HG02623 (cell line): ENCODE measurements at regions not wholly inside any gene's neighbourhood (a gene's known extent, or its start where the extent isn't known, plus 50 kb on each side); places are given as distances from the start of the nearest gene placed in this dataset.
A peak's percentile ranks its signal among the peaks of the same experiment; 100 is the strongest.
"Not testable (repeated sequence)": the region's sequence is repeated elsewhere in the genome, so short reads cannot be mapped to it uniquely, and the experiment has no call there.

ENCODE experiments used
- ATAC-seq: cut with Tn5 transposase; IDR thresholded peaks from one replicate; pipeline ENCODE4 v1.9.1; 2021; ENCODE audit warnings: moderate library complexity; ENCODE audit not compliant: unreplicated experiment

DNA sequence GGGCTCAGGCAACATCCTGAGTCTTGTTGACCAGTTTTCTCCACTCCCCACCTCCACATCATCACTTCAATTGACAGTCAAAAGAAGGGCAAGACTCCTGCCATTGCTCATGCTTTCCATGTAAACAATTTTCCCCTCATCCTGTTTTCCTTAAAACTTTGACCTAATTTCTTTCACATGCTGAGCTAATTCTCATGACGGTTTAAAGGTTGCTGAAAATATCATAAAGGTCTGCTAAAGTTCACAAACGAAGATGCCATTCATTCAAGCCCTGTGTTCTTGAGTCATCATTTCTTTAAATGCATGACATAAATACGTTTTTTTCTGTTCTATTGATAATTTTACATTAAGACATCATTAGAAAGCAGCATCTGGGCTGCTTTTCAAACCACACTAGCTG, 353.9 kb downstream of the NKX6-1 start:
- ATAC-seq = no peak

DNA sequence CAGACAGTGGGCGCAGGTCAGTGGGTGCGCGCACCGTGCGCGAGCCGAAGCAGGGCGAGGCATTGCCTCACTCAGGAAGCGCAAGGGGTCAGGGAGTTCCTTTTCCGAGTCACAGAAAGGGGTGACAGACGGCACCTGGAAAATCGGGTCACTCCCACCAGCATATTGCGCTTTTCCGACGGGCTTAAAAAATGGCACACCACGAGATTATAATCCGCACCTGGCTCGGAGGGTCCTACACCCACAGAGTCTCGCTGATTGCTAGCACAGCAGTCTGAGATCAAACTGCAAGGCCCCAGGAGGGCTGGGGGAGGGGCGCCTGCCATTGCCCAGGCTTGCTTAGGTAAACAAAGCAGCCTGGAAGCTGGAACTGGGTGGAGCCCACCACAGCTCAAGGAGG, 372.2 kb downstream of the NKX6-1 start:
- not testable (repeated sequence) for ATAC-seq

- ATAC-seq = no peak
These were observed 372.9 kb downstream of the NKX6-1 start for GRCh38 chr4:84126061-84126787.

DNA sequence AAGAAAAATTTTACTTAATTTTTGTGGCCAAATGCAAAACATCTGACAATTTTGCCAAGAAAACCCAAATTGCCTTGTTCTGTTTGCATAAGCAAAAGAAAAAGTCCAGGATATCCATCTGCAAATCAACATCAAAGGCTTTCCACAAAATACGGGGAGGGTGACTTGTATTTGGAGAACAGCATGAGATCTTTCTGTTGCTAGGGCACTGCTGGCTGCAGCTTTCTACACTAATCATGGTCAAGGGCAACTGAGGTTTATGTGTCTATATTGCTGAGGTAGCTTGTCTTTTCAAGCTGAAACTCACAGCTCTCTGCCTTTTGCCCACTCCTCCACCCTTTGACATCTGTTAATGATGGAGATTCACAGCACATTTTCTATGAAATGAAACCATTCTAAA, 389.1 kb downstream of the NKX6-1 start:
- ATAC-seq = no peak

GRCh38 chr4:84101653-84102625, 397.2 kb downstream of the NKX6-1 start:
- ATAC-seq = not testable (repeated sequence)

GRCh38 chr4:84100071-84100470, 399.0 kb downstream of the NKX6-1 start:
- no peak for ATAC-seq

- ATAC-seq = no peak
These were observed 399.5 kb downstream of the NKX6-1 start for GRCh38 chr4:84099599-84099998.

- no peak for ATAC-seq
These were observed 407.8 kb downstream of the NKX6-1 start for GRCh38 chr4:84091266-84091665.

DNA sequence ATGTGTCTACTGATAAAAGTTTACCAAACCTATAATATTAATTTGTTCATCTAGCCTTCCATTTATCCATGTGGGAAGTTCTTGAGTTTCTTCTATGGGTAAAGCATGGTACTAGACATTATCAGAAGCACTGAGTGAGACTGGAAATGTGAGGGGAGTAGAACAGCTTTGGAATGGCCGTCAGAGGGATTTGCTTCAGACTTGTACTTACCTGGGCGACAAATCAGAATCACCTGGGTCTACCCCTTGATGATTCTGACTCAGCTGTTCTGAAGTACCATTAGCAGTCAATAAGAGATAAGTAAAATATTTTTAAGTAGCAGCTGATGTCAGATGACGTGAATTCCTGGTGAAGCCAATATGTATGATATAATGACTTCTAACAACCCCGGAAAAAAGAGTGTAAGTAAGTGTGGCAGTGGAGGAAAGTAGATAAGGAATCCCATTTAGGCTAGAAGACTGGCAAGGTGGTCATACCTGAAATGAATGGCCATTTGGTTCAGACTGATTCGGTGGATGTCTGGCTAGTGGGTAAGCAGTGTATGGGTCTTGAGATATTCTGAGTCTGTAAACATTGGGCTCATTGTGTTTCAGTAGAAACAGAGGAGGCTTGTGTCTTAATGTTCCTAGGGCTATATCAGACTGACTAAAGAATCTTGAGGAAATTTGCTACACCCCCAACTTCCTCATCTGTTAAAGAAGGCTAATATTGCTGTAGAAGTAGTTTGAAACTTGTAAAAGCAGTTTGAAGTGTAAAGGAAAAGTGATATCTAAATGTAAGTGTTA, 409.2 kb downstream of the NKX6-1 start:
- no peak for ATAC-seq

DNA sequence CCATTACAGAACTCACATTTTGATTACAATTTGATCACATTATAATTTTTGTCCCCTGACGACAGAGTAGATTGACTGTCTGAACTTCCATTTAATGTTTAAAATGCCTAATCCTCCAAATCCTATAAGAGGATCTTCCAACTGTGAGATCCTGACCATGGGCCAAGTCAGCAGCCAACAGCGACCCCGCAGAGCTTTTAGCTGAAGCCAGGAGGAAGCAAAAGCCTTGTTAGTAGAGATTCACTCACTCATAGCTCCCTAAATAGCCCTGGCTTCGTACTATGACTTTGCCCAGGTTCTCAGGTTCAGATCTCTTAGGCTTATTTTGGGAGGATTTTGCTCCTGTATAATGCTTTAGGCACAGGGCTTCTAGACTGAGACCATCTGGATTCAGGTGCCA, 413.1 kb downstream of the NKX6-1 start:
- no peak for ATAC-seq

GRCh38 chr4:84070289-84070688, 428.8 kb downstream of the NKX6-1 start:
- no peak for ATAC-seq

- ATAC-seq = no peak
These were observed 435.5 kb downstream of the NKX6-1 start for GRCh38 chr4:84063619-84064018.

GRCh38 chr4:84058201-84058600, 440.9 kb downstream of the NKX6-1 start:
- ATAC-seq = no peak

DNA sequence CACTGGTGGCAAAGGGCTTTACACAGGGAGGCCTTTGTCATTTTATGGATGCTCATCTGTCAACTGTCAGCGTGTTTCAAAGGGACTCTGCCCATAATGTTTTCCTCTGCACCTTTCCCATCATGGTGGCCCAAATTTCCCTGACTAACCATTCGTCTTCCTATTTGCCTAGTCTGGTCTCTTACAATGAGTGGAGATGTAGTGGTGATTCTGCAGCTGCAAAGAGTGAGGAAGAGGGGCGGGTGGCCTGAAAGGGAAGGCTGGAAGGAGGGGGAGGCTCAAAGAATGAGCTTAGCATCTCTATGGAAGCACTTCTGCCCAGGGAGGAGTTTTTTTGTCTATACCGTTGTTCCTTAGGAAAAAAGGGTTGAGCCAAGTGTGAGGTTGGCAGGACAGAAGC, 447.5 kb downstream of the NKX6-1 start:
- no peak for ATAC-seq

GRCh38 chr4:84051089-84051488, 448.0 kb downstream of the NKX6-1 start:
- no peak for ATAC-seq

DNA sequence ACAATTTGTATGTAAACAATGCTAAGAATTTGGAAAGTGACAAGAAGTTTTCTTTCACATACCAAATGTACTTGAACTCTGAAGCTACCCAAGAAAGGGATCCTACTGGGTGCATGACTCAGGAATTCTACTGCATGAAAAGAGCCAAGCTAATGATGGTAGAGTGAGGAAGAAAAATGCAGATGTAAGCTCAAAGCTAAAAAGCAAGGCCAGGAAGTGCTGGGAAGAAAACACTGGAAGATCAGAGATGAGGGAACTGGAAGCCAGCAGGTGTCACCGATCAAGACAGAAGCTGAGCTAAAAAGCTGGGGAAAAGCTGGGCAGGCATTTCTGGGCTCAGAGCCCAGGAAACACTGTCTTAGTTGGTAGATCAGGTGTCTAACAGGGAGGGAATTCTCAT, 449.1 kb downstream of the NKX6-1 start:
- ATAC-seq = no peak

DNA sequence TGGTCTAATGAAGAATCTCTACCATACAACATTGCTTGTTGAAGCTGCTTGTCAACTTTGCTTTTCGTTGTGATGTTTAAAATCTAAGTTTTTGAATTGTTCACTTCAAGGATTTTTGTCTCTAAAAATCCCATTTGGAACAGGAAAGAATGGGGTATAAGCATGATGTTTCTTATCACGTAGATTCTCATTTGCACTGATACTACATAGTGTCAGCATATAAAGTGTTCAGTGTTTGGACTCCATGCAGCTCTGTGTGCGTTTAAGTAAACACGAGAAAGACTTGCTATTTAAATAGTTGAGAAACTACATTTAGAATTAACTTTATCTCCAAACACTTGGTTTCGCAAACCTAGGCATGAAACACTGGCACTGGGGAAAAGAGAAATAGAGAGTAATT, 452.5 kb downstream of the NKX6-1 start:
- ATAC-seq = no peak

DNA sequence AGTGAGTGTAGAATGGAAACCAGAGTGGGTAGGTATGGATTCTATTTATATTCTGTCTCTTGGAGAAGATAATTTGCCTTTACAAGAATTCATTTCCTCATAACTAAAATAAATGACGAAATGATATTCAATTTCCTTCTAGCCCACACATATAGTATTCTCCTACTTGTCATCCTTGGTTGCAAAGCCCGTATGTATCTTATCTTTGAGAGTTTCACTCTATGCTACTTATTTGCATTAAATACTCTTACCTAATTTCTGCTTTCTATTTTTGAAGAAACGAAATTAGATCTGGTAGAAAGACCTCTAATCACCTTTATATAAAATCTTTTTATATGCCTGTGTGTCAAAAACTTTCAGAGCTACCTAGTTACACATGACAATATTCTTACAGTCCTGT, 457.7 kb downstream of the NKX6-1 start:
- ATAC-seq = no peak

DNA sequence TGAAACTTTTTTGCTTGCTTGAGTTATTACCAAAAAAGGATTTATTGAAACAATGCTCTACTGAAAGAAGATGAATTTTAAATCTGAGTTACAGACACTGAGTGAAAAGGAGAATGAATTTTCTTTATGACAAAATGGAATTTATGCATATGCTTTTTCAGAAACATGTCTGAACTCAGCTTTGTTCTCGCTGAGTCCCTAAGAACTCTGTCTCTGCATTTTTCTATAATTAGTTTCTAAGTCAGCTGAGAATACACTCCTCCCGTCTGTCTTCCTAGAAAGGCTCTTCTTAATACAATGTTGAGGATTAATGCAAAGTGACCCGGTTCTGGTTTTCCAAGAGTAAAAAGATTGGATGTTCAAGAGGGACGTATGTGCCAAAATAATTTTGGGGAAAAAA, 463.5 kb downstream of the NKX6-1 start:
- ATAC-seq = no peak

GRCh38 chr4:84032372-84032771, 466.7 kb downstream of the NKX6-1 start:
- ATAC-seq = peak; percentile 72

- no peak for ATAC-seq
These were observed 467.7 kb downstream of the NKX6-1 start for GRCh38 chr4:84031401-84031800.
